Neural progenitor cell (in vitro differentiated cells): ENCODE measurements at regions not wholly inside any gene's neighbourhood (a gene's known extent, or its start where the extent isn't known, plus 50 kb on each side); places are given as distances from the start of the nearest gene placed in this dataset.

Source experiments
- CTCF ChIP-seq: fragments of 200-600 bp; sonication (generic); IDR thresholded peaks from 2 replicates; pipeline ENCODE4 v1.5.1; 2017; ENCODE audit warnings: antibody characterized with exemption, mild to moderate bottlenecking
- EZH2 ChIP-seq: fragments of 200-600 bp; sonication (generic); IDR thresholded peaks from 2 replicates; pipeline ENCODE4 v1.6.1; 2017; ENCODE audit warnings: antibody characterized with exemption, mild to moderate bottlenecking, moderate library complexity

- TF ChIP-seq EZH2 (no peak), CTCF (no peak)
Measured at GRCh38 chr14:39733741-39734140, 301.5 kb upstream of the FBXO33 start.
